H9 (cell line): ENCODE measurements at regions not wholly inside any gene's neighbourhood (a gene's known extent, or its start where the extent isn't known, plus 50 kb on each side); places are given as distances from the start of the nearest gene placed in this dataset.

Source experiments
- DNase-seq: peaks from one replicate; pipeline ENCODE4 v3.0.0-alpha.2; 2017
- H2AFZ ChIP-seq: one replicate; pipeline ENCODE4 v1.6.1; 2013; ENCODE audit warnings: mild to moderate bottlenecking, low read length, control low read depth, moderate library complexity
- H2AK5ac ChIP-seq: 2 replicates; pipeline ENCODE4 v1.6.1; 2013; ENCODE audit warnings: low read length, control low read depth, mixed read lengths; ENCODE audit not compliant: insufficient read length
- H2BK120ac ChIP-seq: one replicate; pipeline ENCODE4 v1.6.1; 2013; ENCODE audit warnings: low read depth, mild to moderate bottlenecking, low read length, control low read depth, inconsistent platforms; ENCODE audit not compliant: poor library complexity, severe bottlenecking
- H2BK12ac ChIP-seq: 2 replicates; pipeline ENCODE4 v1.6.1; 2013; ENCODE audit warnings: low read length, control low read depth, mixed read lengths, low read depth; ENCODE audit not compliant: insufficient read length
- H2BK15ac ChIP-seq: 2 replicates; pipeline ENCODE4 v1.6.1; 2013; ENCODE audit warnings: low read depth, low read length, control low read depth
- H2BK20ac ChIP-seq: one replicate; pipeline ENCODE4 v1.6.1; 2013; ENCODE audit warnings: low read depth, mild to moderate bottlenecking, low read length, control low read depth, inconsistent platforms; ENCODE audit not compliant: poor library complexity, severe bottlenecking
- H2BK5ac ChIP-seq: 2 replicates; pipeline ENCODE4 v1.6.1; 2013; ENCODE audit warnings: low read length, control low read depth, mixed read lengths; ENCODE audit not compliant: insufficient read length
- H3K14ac ChIP-seq: 2 replicates; pipeline ENCODE4 v1.6.1; 2013; ENCODE audit warnings: low read length, control low read depth; ENCODE audit not compliant: insufficient read depth
- H3K18ac ChIP-seq: 2 replicates; pipeline ENCODE4 v1.6.1; 2013; ENCODE audit warnings: low read depth, mild to moderate bottlenecking, mixed read lengths, low read length, control low read depth; ENCODE audit not compliant: insufficient read length
- H3K23ac ChIP-seq: 2 replicates; pipeline ENCODE4 v1.6.1; 2013; ENCODE audit warnings: low read length, control low read depth, mixed read lengths, low read depth; ENCODE audit not compliant: insufficient read length
- H3K23me2 ChIP-seq: 2 replicates; pipeline ENCODE4 v1.6.1; 2013; ENCODE audit warnings: low read depth, mild to moderate bottlenecking, mixed read lengths, low read length, control low read depth; ENCODE audit not compliant: insufficient read length, poor library complexity, severe bottlenecking
- H3K27ac ChIP-seq: 2 replicates; pipeline ENCODE4 v1.5.1; 2013; ENCODE audit warnings: low read length, control low read depth, mixed read lengths, low read depth; ENCODE audit not compliant: insufficient read length
- H3K27me3 ChIP-seq: 2 replicates; pipeline ENCODE4 v1.6.1; 2013; ENCODE audit warnings: low read length, control low read depth, inconsistent platforms; ENCODE audit not compliant: insufficient read depth
- H3K4ac ChIP-seq: 2 replicates; pipeline ENCODE4 v1.6.1; 2013; ENCODE audit warnings: low read depth, mild to moderate bottlenecking, control low read depth, inconsistent platforms, low read length, moderate library complexity
- H3K4me1 ChIP-seq: 2 replicates; pipeline ENCODE4 v1.6.1; 2013; ENCODE audit warnings: low read length, control low read depth, inconsistent platforms; ENCODE audit not compliant: insufficient read depth
- H3K4me2 ChIP-seq: 2 replicates; pipeline ENCODE4 v1.6.1; 2013; ENCODE audit warnings: low read length, control low read depth, mixed read lengths; ENCODE audit not compliant: insufficient read length, insufficient read depth
- H3K56ac ChIP-seq: 2 replicates; pipeline ENCODE4 v1.6.1; 2013; ENCODE audit warnings: low read depth, mild to moderate bottlenecking, mixed read lengths, low read length, control low read depth; ENCODE audit not compliant: insufficient read length
- H3K79me1 ChIP-seq: 2 replicates; pipeline ENCODE4 v1.6.1; 2013; ENCODE audit warnings: low read depth, mild to moderate bottlenecking, moderate library complexity, low read length, control low read depth, inconsistent platforms; ENCODE audit not compliant: insufficient read depth, poor library complexity, severe bottlenecking
- H3K79me2 ChIP-seq: 2 replicates; pipeline ENCODE4 v1.6.1; 2013; ENCODE audit warnings: low read length, control low read depth, inconsistent platforms; ENCODE audit not compliant: insufficient read depth
- H3K9ac ChIP-seq: 2 replicates; pipeline ENCODE4 v1.6.1; 2013; ENCODE audit warnings: low read length, control low read depth, mixed read lengths; ENCODE audit not compliant: insufficient read length; ENCODE audit errors: extremely low read depth
- H3K9me3 ChIP-seq: one replicate; pipeline ENCODE4 v1.6.1; 2013; ENCODE audit warnings: low read depth, low read length, inconsistent platforms; ENCODE audit not compliant: control insufficient read depth
- H3T11ph ChIP-seq: one replicate; pipeline ENCODE4 v1.6.1; 2013; ENCODE audit warnings: mild to moderate bottlenecking, low read length, control low read depth, inconsistent platforms
- H4K20me1 ChIP-seq: one replicate; pipeline ENCODE4 v1.6.1; 2013; ENCODE audit not compliant: control insufficient read depth, insufficient read length, insufficient read depth
- H4K5ac ChIP-seq: 2 replicates; pipeline ENCODE4 v1.6.1; 2013; ENCODE audit warnings: low read depth, mild to moderate bottlenecking, mixed read lengths, low read length, control low read depth; ENCODE audit not compliant: insufficient read length
- H4K8ac ChIP-seq: replicated peaks from 2 replicates; pipeline ENCODE4 v1.6.1; 2013; ENCODE audit warnings: low read length, control low read depth, mixed read lengths, low read depth; ENCODE audit not compliant: insufficient read length
- H4K91ac ChIP-seq: 2 replicates; pipeline ENCODE4 v1.6.1; 2013; ENCODE audit warnings: low read depth, mild to moderate bottlenecking, moderate library complexity, mixed read lengths, low read length, control low read depth; ENCODE audit not compliant: insufficient read length
- H3K27ac Mint-ChIP-seq, 3 experiments: 2 replicates in 2 of 3; 3 replicates in 1 of 3; pipeline ENCODE4 v1.8.0; 2020 to 2021; ENCODE audit warnings: mixed read lengths in 3 of 3, mild to moderate bottlenecking in 1 of 3, moderate library complexity in 1 of 3
- H3K27me3 Mint-ChIP-seq: 2 replicates; pipeline ENCODE4 v1.8.0; 2021; ENCODE audit warnings: low read depth, mild to moderate bottlenecking, moderate library complexity, mixed read lengths
- H3K36me3 Mint-ChIP-seq, 3 experiments: 2 replicates in 2 of 3; 3 replicates in 1 of 3; pipeline ENCODE4 v1.8.0; 2020 to 2021; ENCODE audit warnings: low read depth in 3 of 3, mixed read lengths in 3 of 3; ENCODE audit not compliant: insufficient read depth in 1 of 3
- H3K4me1 Mint-ChIP-seq, 2 experiments: 2 replicates each; pipeline ENCODE4 v1.8.0; 2020; ENCODE audit warnings: mixed read lengths in 2 of 2
- H3K4me3 Mint-ChIP-seq, 2 experiments: 2 replicates in 1 of 2; 3 replicates in 1 of 2; pipeline ENCODE4 v1.8.0; 2020 to 2021; ENCODE audit warnings: mild to moderate bottlenecking in 2 of 2, mixed read lengths in 2 of 2, moderate library complexity in 1 of 2
- H3K9me3 Mint-ChIP-seq, 2 experiments: 2 replicates in 1 of 2; 3 replicates in 1 of 2; pipeline ENCODE4 v1.8.0; 2020; ENCODE audit warnings: mild to moderate bottlenecking in 2 of 2, mixed read lengths in 2 of 2, moderate library complexity in 1 of 2
- whole genome bisulfite sequencing: extraction: QIAGEN DNeasy Blood & Tissue Kit; methylation state at CpG from one replicate; pipeline ENCODE4 v1.1.7; 2013; ENCODE audit warnings: missing lambda C conversion rate, low lambda C conversion rate, mixed read lengths; ENCODE audit not compliant: insufficient read length; ENCODE audit errors: extremely low coverage; 5-methylcytosine and 5-hydroxymethylcytosine counted together
- TF ChIP-seq, protein P1 (sequence below): fragments of 200-600 bp; sonication (generic); conservative IDR thresholded peaks from 3 replicates; pipeline ENCODE4 v1.8.0; 2021; ENCODE audit warnings: antibody characterized with exemption, mild to moderate bottlenecking

DNA sequence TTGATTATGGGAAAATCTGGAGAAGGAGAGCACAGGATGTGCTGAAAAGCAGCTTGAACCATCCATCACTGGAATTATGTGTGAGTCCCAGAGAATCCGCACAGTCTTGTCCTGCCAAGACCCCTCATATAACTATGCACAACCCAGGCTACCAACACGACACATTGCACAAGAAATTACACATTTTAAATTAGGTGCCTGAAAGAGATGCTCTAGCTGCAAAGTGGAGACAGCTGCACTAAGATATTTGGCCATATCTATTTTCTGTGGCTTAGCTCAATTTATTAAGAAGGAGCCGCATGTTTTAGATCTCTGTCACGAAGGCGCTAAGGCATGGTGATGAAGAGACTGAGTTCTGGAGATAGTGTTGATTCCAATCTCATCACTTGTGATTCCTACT is 1308.4 kb downstream of the CDH8 start:
- no peak overlapping the region for H3K4me2 ChIP-seq
- Mint-ChIP-seq H3K9me3 (0 out of 5 replicates have a peak, but pooled peaks cover 0 to 2% of the 10 kb centered on the region in 2 experiments), H3K4me1 (no peaks in the 10 kb centered on the region), H3K4me3 (no peak overlapping the region), H3K27me3 (no peaks in the 10 kb centered on the region; the same call in 1 of the 2 replicates), H3K36me3 (no peaks in the 10 kb centered on the region), H3K27ac (no peak overlapping the region)
- no peak overlapping the region for H3K56ac ChIP-seq
- TF ChIP-seq, protein P1, sequence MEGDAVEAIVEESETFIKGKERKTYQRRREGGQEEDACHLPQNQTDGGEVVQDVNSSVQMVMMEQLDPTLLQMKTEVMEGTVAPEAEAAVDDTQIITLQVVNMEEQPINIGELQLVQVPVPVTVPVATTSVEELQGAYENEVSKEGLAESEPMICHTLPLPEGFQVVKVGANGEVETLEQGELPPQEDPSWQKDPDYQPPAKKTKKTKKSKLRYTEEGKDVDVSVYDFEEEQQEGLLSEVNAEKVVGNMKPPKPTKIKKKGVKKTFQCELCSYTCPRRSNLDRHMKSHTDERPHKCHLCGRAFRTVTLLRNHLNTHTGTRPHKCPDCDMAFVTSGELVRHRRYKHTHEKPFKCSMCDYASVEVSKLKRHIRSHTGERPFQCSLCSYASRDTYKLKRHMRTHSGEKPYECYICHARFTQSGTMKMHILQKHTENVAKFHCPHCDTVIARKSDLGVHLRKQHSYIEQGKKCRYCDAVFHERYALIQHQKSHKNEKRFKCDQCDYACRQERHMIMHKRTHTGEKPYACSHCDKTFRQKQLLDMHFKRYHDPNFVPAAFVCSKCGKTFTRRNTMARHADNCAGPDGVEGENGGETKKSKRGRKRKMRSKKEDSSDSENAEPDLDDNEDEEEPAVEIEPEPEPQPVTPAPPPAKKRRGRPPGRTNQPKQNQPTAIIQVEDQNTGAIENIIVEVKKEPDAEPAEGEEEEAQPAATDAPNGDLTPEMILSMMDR: no peak
- no peak overlapping the region for H2BK20ac ChIP-seq
- H3K4ac ChIP-seq: no peak overlapping the region
- no peak overlapping the region for H3T11ph ChIP-seq
- no peaks in the 10 kb centered on the region for H3K4me1 ChIP-seq
- H3K14ac ChIP-seq: no peak overlapping the region
- no peak overlapping the region for H2AK5ac ChIP-seq
- H3K79me2 ChIP-seq: no peaks in the 10 kb centered on the region
- H3K23ac ChIP-seq: no peak overlapping the region
- no peaks in the 10 kb centered on the region for H4K20me1 ChIP-seq
- no peaks in the 10 kb centered on the region for H3K27me3 ChIP-seq
- H4K91ac ChIP-seq: no peak overlapping the region
- H2BK15ac ChIP-seq: no peak overlapping the region
- H4K5ac ChIP-seq: no peak overlapping the region
- no peak overlapping the region for H2BK12ac ChIP-seq
- H3K18ac ChIP-seq: no peak overlapping the region
- no peak overlapping the region for H4K8ac ChIP-seq
- H2AFZ ChIP-seq: no peak overlapping the region
- H3K9ac ChIP-seq: no peak overlapping the region
- no peaks in the 10 kb centered on the region for H3K79me1 ChIP-seq
- DNase-seq: no peak
- H2BK120ac ChIP-seq: no peak overlapping the region
- WGBS: no CpG with 5 or more reads among the region's 5 CpGs
- H2BK5ac ChIP-seq: no peak overlapping the region
- H3K27ac ChIP-seq: no peak overlapping the region
- H3K23me2 ChIP-seq: no peaks in the 10 kb centered on the region
- H3K9me3 ChIP-seq: no peaks in the 10 kb centered on the region
